Gastroesophageal sphincter (tissue), 3 donors: ENCODE measurements at regions not wholly inside any gene's neighbourhood (a gene's known extent, or its start where the extent isn't known, plus 50 kb on each side); places are given as distances from the start of the nearest gene placed in this dataset.

Source experiments
- CTCF ChIP-seq, 4 experiments: fragments of 200-600 bp in 2 of 4; fragments of 450-650 bp in 2 of 4; sonication (generic) in 1 of 4; IDR thresholded peaks; one replicate each; pipeline ENCODE4 v1.5.1; 2017 to 2019; ENCODE audit warnings: antibody characterized with exemption in 4 of 4, mild to moderate bottlenecking in 2 of 4, moderate library complexity in 2 of 4
- POLR2A ChIP-seq, 2 donors: fragments of 450-650 bp; IDR thresholded peaks; one replicate each; pipeline ENCODE4 v1.6.1; 2017; ENCODE audit warnings: antibody characterized with exemption in 2 of 2, mild to moderate bottlenecking in 2 of 2, moderate library complexity in 1 of 2
- POLR2AphosphoS5 ChIP-seq: sonication (generic); formaldehyde crosslinking; IDR thresholded peaks from one replicate; pipeline ENCODE4 v1.6.1; 2017; ENCODE audit warnings: antibody characterized with exemption

GRCh38 chr3:24565656-24566055, 71.0 kb upstream of the THRB start:
- no peak for TF ChIP-seq CTCF (IDR thresholded peaks at IDR 0.05)
- no peak for TF ChIP-seq POLR2A (IDR thresholded peaks at IDR 0.05)
- TF ChIP-seq POLR2AphosphoS5: no peak
